Activated CD4-positive, alpha-beta T cell treated with anti-CD3 and anti-CD28 coated beads for 36 hours (primary cell): ENCODE measurements at regions not wholly inside any gene's neighbourhood (a gene's known extent, or its start where the extent isn't known, plus 50 kb on each side); places are given as distances from the start of the nearest gene placed in this dataset.
A peak's percentile ranks its signal among the peaks of the same experiment; 100 is the strongest.
"Not testable (repeated sequence)": the region's sequence is repeated elsewhere in the genome, so short reads cannot be mapped to it uniquely, and the experiment has no call there.

Experiments used
- ATAC-seq: fragments of 200-7000 bp; cut with Tn5 transposase; one replicate; pipeline ENCODE4 v1.10.0; 2021; ENCODE audit warnings: mild to moderate bottlenecking, moderate library complexity
- CTCF ChIA-PET: fragments of 350-600 bp; sonication (Branson Sonifier 250); formaldehyde crosslinking; loops from one replicate; lab custom pipeline; 2021; ENCODE audit warnings: antibody characterized with exemption; lab: Charles Lee
- POLR2A ChIA-PET: fragments of 350-600 bp; sonication (Branson Sonifier 250); formaldehyde crosslinking; loops from one replicate; lab custom pipeline; 2021; ENCODE audit warnings: antibody characterized with exemption, inconsistent platforms; lab: Charles Lee
- DNase-seq: peaks from one replicate; pipeline ENCODE4 v3.0.0-alpha.2; 2020
- H3K27ac Mint-ChIP-seq: one replicate; pipeline ENCODE4 v1.8.0; 2021; ENCODE audit warnings: mixed read lengths
- H3K27me3 Mint-ChIP-seq: one replicate; pipeline ENCODE4 v1.8.0; 2021; ENCODE audit warnings: mixed read lengths
- H3K36me3 Mint-ChIP-seq: one replicate; pipeline ENCODE4 v1.8.0; 2021; ENCODE audit warnings: low read depth, mixed read lengths
- H3K4me1 Mint-ChIP-seq: one replicate; pipeline ENCODE4 v1.8.0; 2021; ENCODE audit warnings: mixed read lengths
- H3K4me3 Mint-ChIP-seq: one replicate; pipeline ENCODE4 v1.8.0; 2021; ENCODE audit warnings: mild to moderate bottlenecking, moderate library complexity, mixed read lengths
- H3K9me3 Mint-ChIP-seq: one replicate; pipeline ENCODE4 v1.8.0; 2021; ENCODE audit warnings: low read depth, mixed read lengths
- intact Hi-C, 2 experiments: fragments of 100-400 bp; cut with DNase I in 1 of 2; cut with micrococcal nuclease in 1 of 2; formaldehyde crosslinking; loops; one replicate each; pipeline versions ENCODE4 v1.14.2 to v1.15.1; 2022 to 2024; cut with DNase I, micrococcal nuclease

DNA sequence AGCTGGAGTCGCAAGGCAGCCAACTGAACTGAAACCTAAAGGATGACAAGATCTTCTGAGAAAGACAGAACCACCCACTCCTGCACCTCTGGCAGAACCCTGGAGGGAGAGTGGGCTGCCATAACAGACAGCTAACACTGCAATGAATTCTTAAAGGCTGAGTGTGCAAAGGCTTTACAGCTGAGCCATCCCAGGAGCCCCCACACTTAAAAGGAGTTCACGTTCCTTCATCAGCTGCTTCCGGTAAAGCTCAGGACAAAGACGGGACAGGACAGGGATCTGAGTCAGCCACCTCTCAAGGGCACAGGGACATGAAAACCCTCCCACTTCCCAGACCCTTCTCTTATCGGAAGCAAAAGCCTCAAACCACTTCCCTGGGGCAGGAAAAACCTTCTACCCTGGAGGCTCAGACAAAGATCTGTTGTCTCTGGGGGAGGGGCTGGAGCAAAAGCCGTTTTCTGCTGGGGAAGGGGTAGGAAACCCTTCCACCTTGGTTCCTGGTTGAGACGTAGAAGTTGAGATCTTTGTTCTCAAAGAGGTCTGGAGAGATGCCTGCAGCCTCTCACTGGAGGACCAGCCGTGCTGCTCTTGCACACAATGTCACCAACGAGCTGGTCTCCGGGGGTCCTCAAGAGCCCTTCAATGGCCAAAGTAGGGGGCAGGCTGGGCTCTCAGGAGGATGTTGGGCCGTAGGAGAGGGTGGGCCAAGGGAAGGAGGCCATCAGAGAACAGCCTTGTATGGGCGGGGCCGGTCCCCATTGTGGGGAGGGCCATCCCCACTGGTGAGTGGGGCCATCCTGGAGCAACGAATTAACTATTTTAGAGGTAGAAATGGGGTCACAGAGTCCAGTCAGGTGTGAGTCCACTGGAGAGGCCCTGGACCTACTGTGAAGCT is 452.4 kb downstream of the PTPRU start:
- intact Hi-C loops = loop anchor here in 1 of 2 experiments (1.0 kb wide), 1 partner anchor 24 kb away; no protein-coding TSS in a partner anchor
- peaks cover 26% of the 10 kb centered on the region for H3K27me3 Mint-ChIP-seq
- ATAC-seq = peak; percentile 96
- POLR2A ChIA-PET = no interaction called here
- H3K4me3 Mint-ChIP-seq = no peak overlapping the region
- DNase-seq = peak; percentile 70
- CTCF ChIA-PET = interaction anchor here (1.9 to 2.1 kb wide), 2 partner anchors 11 to 15 kb away, joined by 7 to 8 read pairs; no protein-coding TSS in a partner anchor
- H3K9me3 Mint-ChIP-seq = peaks cover 2% of the 10 kb centered on the region
- H3K4me1 Mint-ChIP-seq = peaks cover 14% of the 10 kb centered on the region
- H3K27ac Mint-ChIP-seq = peak overlapping the region; percentile 35
- H3K36me3 Mint-ChIP-seq = no peaks in the 10 kb centered on the region

DNA sequence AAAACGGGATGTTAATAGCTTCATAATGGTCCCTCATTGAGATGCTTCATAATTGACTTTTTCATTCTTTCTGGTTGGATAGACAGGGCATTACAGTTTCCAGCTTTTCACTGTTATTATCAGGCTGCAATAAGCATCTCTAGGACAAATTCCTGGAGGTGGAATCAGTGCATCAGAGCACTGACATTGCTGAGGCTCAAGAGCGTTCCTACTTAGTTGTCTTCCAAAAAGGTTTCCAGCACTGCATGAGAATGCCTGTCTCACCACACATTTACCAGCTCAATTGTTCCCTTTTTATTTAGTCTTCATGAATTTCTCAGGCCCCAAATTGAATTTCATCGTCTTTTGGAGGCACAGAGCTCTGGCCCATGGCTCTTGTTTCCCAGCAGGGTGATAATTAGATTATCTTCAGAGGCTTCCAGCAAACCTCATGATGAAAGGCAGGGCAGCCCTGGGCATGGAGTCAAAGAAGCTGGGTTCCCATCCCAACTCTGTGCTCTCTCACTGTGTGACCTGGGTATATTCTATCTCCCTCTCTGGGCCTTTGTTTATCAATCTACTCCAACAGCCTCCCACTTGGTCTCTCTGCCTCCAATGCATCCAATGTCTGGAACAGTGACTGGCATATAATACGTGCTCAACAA is 451.4 kb downstream of the PTPRU start:
- ChIA-PET CTCF (interaction anchor here (1.9 kb wide), 1 partner anchor 12 kb away, joined by 7 read pairs; no protein-coding TSS in a partner anchor), POLR2A (no interaction called here)
- ATAC-seq = peak; percentile 10
- no peak for DNase-seq
- no peak overlapping the region for H3K4me3 Mint-ChIP-seq
- peaks cover 14% of the 10 kb centered on the region for H3K4me1 Mint-ChIP-seq
- no peaks in the 10 kb centered on the region for H3K9me3 Mint-ChIP-seq
- no peaks in the 10 kb centered on the region for H3K36me3 Mint-ChIP-seq
- H3K27me3 Mint-ChIP-seq = peaks cover 26% of the 10 kb centered on the region
- intact Hi-C loops = loop anchor here in 1 of 2 experiments (1.0 kb wide), 1 partner anchor 25 kb away; no protein-coding TSS in a partner anchor
- peak overlapping the region; percentile 35 for H3K27ac Mint-ChIP-seq

DNA sequence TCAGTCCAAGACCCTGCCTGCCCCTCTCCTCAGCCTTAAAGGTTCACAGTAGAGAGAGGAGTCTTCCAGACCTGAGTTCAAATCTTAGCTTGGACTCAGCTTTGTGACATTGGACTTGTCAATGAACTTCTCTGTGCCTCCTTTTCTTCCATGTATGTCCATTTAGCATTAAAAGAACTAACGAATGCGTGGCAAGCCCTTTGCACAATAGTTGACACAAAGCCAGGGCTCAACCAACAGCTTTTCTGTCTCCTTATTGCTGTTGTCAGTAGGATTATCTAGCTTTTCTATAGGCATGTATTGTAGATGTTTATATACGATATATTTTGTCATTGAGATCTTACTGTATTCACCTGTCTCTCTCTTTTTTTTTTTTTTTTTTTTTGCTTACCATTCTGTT is 450.8 kb downstream of the PTPRU start:
- DNase-seq (no peak), ATAC-seq (no peak)
- Mint-ChIP-seq H3K36me3 (no peaks in the 10 kb centered on the region), H3K27ac (no peak overlapping the region), H3K9me3 (no peaks in the 10 kb centered on the region), H3K4me3 (no peak overlapping the region), H3K4me1 (peaks cover 14% of the 10 kb centered on the region), H3K27me3 (peaks cover 26% of the 10 kb centered on the region)
- ChIA-PET POLR2A (no interaction called here), CTCF (no interaction called here)
- intact Hi-C loops = no loop called here

DNA sequence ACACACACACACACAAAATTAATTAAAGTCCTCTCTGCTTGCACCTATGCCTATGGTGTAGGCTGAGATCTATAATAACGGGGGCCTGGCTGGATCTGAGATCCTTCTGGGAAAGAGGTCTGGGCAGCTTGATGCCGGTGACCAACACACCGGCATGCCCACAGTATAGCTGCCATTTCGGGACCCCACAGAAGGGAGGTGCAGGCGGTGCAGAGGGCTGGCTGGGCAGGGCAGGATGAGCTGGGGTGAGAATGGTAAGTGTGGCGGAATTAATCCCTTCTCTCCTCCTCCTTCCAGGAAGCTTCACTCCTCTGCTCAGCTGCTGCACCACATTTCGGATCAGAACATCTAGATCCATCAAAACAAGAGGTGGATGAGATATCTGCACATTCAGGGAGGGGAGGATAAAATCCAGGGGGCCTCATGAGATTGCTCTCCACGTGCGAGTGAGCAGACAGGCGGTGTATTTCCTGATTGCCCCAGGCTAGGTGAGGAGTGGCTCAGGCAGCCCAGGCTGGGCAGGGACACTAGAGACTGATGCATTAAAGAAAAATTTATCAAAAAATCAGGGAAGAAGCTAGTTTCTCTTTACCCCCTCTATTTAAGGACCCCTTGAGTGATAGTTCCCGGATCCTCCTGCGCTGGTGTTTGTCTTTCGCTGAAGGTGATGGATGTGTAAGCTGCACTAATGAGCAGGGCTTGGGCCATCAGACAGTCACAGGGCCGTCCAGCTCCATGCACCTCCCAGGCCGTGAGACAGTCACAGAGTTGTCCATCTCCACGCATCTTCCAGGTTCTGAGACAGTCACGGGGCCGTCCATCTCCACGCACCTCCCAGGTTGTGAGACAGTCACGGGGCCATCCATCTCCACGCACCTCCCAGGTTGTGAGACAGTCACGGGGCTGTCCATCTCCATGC is 449.9 kb downstream of the PTPRU start:
- peaks cover 25% of the 10 kb centered on the region for H3K27me3 Mint-ChIP-seq
- CTCF ChIA-PET = no interaction called here

DNA sequence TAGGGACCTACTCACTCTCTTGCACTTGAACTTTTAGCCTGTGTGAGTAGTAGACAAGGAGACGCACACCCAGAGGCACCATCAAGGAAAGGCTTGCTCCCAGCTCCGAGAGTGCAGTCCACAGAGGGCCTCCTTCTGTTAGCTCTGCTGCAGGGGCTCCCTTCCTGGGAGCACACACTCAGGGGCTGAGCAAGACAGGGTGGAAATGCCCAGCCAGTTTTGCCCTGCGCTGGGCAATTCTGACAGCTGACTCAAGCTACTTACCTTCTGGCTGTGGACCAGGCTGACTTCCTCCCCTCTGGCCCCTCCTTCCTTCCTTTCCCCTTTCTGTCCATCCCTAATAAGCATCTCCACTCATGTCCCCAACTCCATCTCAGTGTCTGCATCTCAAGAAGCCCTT is 449.1 kb downstream of the PTPRU start:
- ATAC-seq (no peak), DNase-seq (no peak)
- POLR2A ChIA-PET = no interaction called here
- peaks cover 14% of the 10 kb centered on the region for H3K4me1 Mint-ChIP-seq
- no peaks in the 10 kb centered on the region for H3K36me3 Mint-ChIP-seq
- no peak overlapping the region for H3K4me3 Mint-ChIP-seq
- peaks cover 19% of the 10 kb centered on the region for H3K27me3 Mint-ChIP-seq
- CTCF ChIA-PET = no interaction called here
- H3K27ac Mint-ChIP-seq = no peak overlapping the region
- H3K9me3 Mint-ChIP-seq = no peaks in the 10 kb centered on the region
- intact Hi-C loops = no loop called here

More for the DNA sequence above, 449.9 kb downstream of the PTPRU start:
- ATAC-seq (no peak), DNase-seq (no peak)
- Mint-ChIP-seq H3K4me3 (no peak overlapping the region), H3K4me1 (peaks cover 14% of the 10 kb centered on the region), H3K9me3 (no peaks in the 10 kb centered on the region), H3K36me3 (no peaks in the 10 kb centered on the region), H3K27ac (no peak overlapping the region)
- intact Hi-C loops = no loop called here
- POLR2A ChIA-PET = no interaction called here

DNA sequence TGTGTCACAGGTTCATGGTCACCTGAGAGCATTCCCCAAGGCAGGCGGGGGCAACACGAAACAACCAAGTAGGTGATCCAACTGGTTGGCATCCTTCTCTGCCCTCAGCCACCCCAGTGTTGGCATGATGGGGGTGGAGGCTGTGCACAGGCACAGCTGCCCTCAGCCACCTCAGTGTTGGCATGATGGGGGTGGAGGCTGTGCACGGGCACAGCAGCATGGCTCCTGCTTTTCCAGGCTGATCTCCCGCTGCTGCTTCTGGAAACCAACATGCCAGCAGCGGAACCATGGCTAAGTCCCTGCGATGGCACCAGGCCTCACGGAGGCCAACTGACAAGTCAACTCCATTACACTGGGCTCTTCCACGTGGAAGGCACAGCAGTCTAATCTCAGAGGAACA is 447.8 kb downstream of the PTPRU start:
- Mint-ChIP-seq H3K27me3 (peaks cover 14% of the 10 kb centered on the region), H3K4me3 (no peak overlapping the region), H3K4me1 (peaks cover 14% of the 10 kb centered on the region), H3K36me3 (no peaks in the 10 kb centered on the region), H3K9me3 (no peaks in the 10 kb centered on the region), H3K27ac (no peak overlapping the region)
- DNase-seq (no peak), ATAC-seq (no peak)
- intact Hi-C loops = no loop called here
- CTCF ChIA-PET = interaction anchor here (0.7 kb wide), 1 partner anchor 10 kb away, joined by 3 read pairs; no protein-coding TSS in a partner anchor
- POLR2A ChIA-PET = no interaction called here

DNA sequence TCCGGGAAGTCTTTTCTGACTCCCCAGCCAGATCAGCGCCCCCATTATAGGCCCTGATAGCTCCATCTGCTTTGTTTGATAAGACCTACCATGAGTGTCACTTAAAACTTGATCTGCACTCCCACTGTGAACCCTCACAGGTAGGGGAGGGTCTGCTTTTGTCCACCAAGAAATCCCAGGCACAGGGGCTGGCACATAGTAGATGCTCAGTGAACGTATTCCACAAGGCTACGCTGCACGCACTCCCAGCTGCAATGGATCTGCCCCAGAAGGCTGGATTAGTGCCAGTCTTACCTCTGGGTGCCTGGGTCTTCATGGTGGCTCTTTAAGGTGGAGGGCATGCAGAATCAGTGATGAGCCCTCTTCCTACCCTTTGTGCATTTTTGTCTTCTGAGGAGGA is 447.1 kb downstream of the PTPRU start:
- ChIA-PET POLR2A (no interaction called here), CTCF (interaction anchor here (0.7 kb wide), 1 partner anchor 11 kb away, joined by 3 read pairs; no protein-coding TSS in a partner anchor)
- no peak overlapping the region for H3K4me3 Mint-ChIP-seq
- intact Hi-C loops = no loop called here
- DNase-seq (no peak), ATAC-seq (no peak)
- H3K27ac Mint-ChIP-seq = no peak overlapping the region
- H3K36me3 Mint-ChIP-seq = no peaks in the 10 kb centered on the region
- H3K9me3 Mint-ChIP-seq = no peaks in the 10 kb centered on the region
- H3K27me3 Mint-ChIP-seq = peaks cover 14% of the 10 kb centered on the region
- peaks cover 8% of the 10 kb centered on the region for H3K4me1 Mint-ChIP-seq

DNA sequence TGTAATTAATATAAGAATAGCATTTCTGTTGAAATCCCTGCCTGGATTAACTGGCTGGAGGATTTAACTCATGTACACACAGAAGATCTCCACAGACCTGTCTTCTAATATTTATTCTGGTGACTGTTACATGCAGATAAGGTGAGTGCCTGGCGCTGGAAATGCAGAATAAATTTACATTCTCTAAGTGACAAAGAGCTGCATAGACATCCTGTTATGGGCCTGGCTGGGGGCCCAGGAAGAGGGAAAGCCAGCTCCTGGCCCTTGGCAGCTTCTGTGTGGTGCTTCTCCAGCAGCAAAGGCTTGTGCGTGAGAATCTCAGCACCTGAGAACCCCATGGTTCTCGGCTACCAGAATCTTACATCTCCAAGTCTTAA is 446.6 kb downstream of the PTPRU start:
- intact Hi-C loops = no loop called here
- Mint-ChIP-seq H3K36me3 (no peaks in the 10 kb centered on the region), H3K4me1 (peaks cover 2% of the 10 kb centered on the region), H3K9me3 (no peaks in the 10 kb centered on the region), H3K27ac (no peak overlapping the region), H3K27me3 (peaks cover 12% of the 10 kb centered on the region), H3K4me3 (no peak overlapping the region)
- ChIA-PET POLR2A (no interaction called here), CTCF (no interaction called here)
- DNase-seq = no peak
- ATAC-seq = no peak

DNA sequence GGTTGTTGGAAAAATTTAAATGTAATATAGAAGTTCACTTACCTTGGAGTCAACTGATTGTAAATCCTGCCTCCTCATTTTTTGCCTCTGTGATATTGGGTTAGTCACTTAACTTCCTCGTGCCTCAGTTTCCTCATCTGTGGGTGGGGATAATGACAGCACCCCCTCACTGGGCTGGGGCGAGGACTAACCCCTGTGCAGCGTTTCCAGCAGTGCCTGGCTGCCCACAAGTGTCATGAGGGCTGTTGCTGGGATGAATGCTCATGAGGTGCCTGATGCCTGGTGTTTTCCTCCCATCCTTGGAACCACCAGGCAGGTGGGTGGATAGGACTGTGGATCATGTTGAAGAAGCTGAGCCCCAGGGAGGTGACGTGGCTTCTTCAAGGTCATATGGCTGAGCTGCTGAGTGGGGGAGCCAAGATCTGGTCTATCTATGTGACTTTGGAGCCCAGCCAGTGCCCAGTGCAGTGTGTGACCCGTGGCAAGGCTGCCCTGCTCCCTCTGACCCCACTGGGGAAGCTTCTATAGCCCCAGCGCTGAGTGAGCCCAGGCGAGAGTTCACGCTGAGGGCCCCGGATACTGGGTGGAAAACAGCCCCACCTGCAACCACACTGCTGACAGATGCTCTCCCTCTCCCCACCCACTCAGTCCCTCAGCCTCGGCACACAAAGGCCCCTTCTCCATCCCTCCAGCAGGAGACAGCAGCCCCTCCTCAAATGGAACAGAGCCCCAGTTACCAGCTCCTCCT is 446.0 kb downstream of the PTPRU start:
- peaks cover 12% of the 10 kb centered on the region for H3K27me3 Mint-ChIP-seq
- H3K9me3 Mint-ChIP-seq = no peaks in the 10 kb centered on the region
- no peaks in the 10 kb centered on the region for H3K4me1 Mint-ChIP-seq
- intact Hi-C loops = no loop called here
- H3K36me3 Mint-ChIP-seq = no peaks in the 10 kb centered on the region
- ATAC-seq (no peak), DNase-seq (no peak)
- H3K27ac Mint-ChIP-seq = no peak overlapping the region
- no peak overlapping the region for H3K4me3 Mint-ChIP-seq
- ChIA-PET CTCF (no interaction called here), POLR2A (no interaction called here)

DNA sequence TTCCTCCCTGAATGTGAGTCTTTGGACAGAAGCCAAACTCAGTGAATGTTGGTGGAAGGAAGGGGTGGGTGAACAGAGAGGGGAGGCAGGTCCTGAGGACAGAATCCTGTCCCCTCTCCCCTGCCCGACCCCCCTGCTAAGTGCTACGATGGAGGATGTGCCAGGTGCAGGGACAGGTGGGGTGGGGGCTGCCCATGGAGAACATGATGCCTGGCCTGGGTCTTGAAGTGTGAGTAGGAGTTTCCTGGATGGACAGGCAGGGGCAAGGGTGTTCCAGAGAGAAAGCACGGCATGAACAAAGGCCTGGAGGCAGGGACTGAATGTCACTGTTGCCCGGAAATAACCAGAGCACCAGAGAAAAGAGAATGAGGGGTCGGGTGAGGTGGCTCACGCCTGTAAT is 445.1 kb downstream of the PTPRU start:
- H3K27ac Mint-ChIP-seq, ATAC-seq, POLR2A ChIA-PET, H3K36me3 Mint-ChIP-seq, intact Hi-C loops, H3K4me1 Mint-ChIP-seq, H3K27me3 Mint-ChIP-seq, H3K4me3 Mint-ChIP-seq, CTCF ChIA-PET, DNase-seq, H3K9me3 Mint-ChIP-seq: not testable (repeated sequence)
